Hematopoietic multipotent progenitor cell treated with erythropoietin and hydrocortisone succinate and interleukin-3 and kit ligand, for 17 days (in vitro differentiated cells): ENCODE measurements at regions not wholly inside any gene's neighbourhood (a gene's known extent, or its start where the extent isn't known, plus 50 kb on each side); places are given as distances from the start of the nearest gene placed in this dataset.

Experiments
- DNase-seq: peaks from one replicate; pipeline ENCODE4 v3.0.0-alpha.2; 2015; ENCODE audit warnings: low spot score

- no peak for DNase-seq
These were observed 226.8 kb downstream of the C6orf118 start for GRCh38 chr6:165082636-165083035.

DNA sequence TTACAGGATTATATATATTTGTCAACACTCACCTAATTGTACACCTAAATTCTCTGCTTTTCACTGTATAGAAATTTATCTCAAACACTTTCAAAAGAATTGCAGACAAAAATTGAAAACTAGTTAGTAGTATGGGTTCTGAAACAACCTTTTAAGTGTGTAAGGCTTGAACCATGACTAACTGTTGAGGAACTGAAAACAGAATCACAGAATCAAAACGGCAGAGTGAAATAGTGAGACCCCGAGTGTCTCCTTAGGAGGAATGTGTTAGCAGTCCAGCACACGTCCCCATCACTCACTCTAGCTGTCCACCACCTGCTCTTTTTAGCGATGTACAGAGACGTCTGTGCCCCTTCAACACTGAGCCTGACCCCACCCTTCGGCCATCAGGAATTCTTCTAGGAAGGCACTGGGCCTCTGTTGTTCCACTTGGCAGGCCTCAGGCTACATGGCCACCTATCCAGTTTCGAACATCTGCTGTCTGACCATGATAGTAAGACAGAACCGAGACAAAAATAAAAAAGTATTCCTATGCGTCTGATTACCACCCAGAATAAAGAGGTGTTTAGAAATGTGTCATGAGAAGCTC is 227.4 kb downstream of the C6orf118 start:
- DNase-seq = no peak

DNA sequence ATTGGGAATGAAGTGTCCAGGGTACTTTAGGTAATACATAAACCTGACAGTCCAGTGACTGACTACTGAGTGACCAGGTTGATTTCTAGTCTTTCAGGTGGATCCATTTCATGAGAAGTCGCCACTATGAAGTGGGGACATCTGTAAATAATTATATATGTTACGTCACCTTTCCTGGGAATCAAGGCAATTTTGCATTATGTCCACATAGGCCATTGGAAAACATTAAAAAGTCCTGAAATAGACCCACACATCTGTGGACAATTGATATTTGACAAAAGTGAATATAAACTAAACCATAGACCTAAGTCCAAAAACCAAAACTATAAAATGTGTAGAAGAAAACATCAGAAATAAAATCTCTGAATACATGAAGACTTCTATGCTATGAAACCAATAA is 231.5 kb downstream of the C6orf118 start:
- DNase-seq = no peak

GRCh38 chr6:165071906-165072305 is 237.5 kb downstream of the C6orf118 start:
- no peak for DNase-seq

- no peak for DNase-seq
These were observed 248.7 kb downstream of the C6orf118 start for GRCh38 chr6:165060720-165061119.

DNA sequence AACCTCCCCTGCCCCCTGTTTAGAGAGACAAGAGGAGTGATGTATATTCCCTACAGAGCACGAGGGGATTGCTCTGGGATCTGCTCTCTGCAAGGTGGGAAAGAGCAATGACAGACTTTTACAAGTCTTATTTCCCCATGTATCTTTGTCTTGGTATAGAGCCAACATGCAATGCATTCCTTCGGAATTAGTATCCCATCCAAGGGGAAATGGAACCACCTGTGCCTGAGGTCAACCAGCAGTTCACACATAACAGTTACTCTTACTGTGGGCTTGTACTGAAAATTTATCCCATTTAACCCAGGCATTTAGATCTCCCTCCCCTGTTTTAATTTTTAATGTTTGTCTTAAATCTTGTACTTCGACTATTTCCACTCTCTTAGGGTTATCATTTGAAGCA is 250.4 kb downstream of the C6orf118 start:
- no peak for DNase-seq

DNA sequence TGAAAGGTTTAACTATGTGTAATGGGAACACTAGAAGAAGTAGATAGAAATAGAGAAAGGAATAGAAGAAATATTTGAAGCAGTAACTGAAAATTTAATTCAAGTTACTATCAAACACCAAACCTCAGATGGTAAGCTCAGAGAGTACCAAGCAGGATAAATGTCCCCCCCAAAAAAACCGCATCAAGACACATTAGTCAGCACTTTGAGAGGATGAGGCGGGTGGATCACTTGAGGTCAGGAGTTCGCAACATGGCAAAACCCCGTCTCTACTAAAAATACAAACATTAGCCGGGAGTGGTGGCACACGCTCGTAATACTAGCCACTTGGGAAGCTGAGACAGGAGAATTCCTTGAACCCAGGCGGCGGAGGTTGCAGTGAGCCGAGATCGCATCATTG is 253.1 kb downstream of the C6orf118 start:
- DNase-seq = no peak

DNA sequence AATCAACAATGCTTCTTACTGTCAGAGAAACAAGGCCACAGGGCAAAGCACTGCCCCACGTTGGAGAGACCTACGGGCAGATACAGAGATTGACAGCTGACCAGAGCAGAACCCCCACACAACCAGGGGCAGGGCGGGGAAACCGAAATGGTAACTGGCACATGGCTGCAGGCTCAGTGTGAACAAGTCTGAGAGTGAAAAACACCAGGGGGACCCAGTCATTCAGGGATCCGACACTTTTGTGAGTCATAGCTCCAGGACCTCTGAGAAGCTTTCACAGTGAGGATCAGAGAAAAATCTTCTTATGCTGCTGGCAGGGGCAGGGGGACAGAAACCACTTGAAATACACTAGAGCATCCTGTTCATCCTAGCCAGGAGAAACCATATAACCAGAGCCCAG is 254.2 kb downstream of the C6orf118 start:
- no peak for DNase-seq

- DNase-seq = no peak
These were observed 256.6 kb downstream of the C6orf118 start for GRCh38 chr6:165052561-165053480.

GRCh38 chr6:165049362-165049761 is 260.0 kb downstream of the C6orf118 start:
- peak; percentile 16 for DNase-seq

GRCh38 chr6:165047952-165048351 is 261.5 kb downstream of the C6orf118 start:
- DNase-seq = no peak

DNA sequence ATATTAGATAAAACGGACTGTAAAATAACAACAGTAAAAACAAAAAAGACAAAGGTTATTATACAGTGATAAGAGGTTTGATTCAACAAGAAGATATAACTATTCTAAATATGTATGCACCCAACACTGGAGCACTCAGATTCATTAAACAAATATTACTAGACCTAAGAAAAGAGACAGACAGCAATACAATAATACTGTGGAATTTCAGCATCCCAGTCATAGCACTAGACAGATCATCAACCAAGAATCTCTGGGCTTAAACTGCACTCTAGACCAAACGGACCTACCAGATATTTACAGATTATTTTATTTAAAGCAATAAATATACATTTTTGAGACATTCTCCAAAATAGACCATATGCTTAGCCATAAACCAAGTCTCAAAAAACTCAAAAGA is 263.8 kb downstream of the C6orf118 start:
- DNase-seq = no peak

- DNase-seq = no peak
These were observed 266.5 kb downstream of the C6orf118 start for GRCh38 chr6:165042912-165043311.

- DNase-seq = no peak
These were observed 269.0 kb downstream of the C6orf118 start for GRCh38 chr6:165040440-165040839.

DNA sequence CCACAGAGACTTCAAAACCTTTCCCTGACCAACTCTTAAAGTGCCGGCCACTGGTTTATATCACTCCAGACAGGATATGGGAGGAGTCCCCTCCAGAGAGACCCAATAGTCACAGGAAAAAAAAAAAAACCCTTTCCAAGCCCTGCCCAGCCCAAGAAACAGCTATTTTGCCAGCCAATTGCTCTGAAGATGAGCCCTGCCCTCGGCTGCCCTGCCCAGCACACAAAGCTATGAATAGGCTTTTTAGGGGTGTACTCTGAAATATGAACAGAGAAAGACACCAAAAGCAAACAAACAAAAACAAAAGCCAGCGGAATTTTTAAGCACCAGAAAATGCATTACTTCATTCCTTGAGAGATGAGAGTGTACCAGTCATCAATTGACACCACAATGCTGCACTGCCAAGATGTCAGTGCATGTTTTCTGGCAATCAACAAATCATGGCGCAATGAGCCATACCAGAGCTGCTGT is 275.1 kb downstream of the C6orf118 start:
- no peak for DNase-seq

DNA sequence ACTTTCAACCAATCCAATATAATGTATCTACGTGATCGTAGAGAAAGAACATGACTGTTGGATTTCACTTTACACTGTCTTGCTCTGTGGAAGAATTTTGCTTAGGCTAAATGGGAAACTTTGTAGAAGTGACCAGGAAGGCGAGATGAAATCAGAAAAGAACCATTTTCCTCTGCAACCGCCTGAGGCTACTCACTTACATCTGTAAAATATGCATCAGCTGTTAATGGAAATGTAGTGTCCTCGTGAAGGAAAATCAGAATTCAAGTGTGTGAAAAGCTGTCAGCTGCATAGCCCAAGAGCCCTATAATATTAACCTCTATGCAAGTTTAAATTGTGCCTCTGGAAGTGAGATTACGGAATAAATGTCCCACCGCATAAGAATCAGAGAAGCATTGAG is 277.9 kb downstream of the C6orf118 start:
- DNase-seq = no peak

DNA sequence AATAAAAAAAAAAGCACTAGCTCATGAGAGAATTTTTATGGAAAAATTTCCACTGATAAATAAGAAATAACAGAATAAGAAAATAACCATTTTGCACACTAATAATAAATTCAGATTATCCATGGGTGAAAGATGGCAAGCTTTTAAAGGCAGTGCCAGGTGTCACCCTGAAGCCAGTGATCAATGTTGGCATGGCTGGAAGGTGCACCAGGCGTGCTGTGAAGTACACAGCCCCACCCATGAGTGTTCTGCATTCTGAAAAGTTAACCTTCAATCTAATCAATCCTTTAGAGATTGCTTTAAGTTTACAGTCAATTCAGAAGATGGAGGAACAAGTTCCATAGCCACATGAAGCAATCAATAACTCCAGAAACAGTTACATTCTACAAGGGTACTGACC is 284.4 kb downstream of the C6orf118 start:
- DNase-seq = no peak

DNA sequence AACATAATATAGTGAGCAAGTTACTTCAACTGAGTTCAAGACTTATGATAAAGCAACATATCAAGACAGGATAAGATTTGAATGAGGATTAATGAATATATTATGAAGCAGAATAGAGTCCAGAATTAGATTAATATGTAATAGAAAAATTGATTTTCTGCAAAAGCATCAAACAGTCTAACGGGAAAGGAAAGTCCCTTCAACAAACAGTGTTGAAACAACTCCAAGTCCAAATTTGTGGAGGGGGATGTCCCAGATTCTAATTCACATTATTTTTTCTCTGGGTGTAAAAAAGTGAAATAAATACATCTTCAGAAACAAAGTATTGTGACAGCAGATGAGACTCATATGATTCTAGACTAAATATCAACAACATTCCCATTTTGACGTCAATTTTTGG is 289.7 kb downstream of the C6orf118 start:
- DNase-seq = no peak

- no peak for DNase-seq
These were observed 293.7 kb downstream of the C6orf118 start for GRCh38 chr6:165015676-165016075.

- DNase-seq = no peak
These were observed 295.7 kb downstream of the C6orf118 start for GRCh38 chr6:165013701-165014100.

DNA sequence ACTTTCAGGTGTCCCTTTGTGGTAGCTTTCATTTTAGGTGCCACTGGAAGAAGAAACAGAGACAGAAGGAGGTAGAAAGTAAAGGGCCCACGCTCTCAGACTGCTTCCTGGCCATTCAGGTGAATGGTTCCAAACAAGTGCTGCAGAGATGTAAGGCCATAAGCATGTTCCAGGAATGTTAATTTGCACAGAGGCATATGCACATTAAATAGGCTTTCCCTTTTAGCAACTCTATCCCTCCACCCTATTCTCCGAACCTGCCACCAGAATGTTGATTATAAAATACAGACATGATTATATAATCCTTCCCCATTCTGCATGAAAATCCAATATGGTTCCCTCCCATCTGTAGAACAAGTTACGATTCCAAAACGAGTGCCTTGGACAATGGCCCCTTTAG is 297.2 kb downstream of the C6orf118 start:
- no peak for DNase-seq

DNA sequence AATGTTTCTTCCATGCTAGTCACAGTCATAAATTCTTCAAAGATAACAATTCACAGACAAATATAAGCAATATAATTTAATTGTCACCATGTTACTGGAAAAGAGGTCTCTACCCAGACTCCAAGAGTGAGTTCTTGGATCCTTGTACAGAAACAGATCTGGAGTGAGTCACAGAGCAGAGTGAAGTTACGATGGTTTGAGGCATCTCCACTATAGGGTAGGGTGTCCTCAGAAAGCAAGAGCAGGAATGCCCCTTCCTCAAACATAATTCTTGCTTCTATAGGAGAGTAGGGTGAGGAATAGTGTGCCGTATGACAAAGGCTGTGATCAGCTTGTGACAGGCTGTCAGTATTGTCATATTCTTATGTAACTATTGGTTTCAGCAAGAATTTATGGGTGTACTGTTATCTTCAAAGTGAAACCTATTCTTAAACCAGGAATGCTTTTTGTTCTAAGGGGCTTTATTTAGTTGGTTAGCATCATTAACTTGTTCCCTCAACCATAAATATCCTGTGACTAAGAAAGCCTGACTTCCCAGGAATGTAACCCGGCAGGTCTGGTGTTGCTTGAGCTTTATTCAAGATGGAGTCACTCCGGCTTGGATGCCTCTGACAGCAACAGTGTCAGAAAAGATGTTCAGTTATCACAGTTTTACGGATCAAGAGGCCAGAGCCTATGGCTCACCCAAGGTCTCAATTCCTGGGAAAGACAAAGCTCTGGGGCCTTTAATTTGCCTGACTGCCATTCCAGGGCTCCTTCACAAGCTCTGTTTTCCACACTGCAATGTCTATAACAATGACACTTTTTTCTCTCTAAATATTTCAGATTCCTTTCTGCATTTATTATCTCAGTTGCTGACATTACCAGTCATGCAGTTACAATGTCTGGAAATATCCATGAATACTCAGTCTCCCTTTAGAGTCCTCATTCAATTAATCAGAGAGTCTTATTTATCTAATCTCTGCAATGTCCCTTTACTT is 298.6 kb downstream of the C6orf118 start:
- no peak for DNase-seq
